ENCODE measurements at regions not wholly inside any gene's neighbourhood (a gene's known extent, or its start where the extent isn't known, plus 50 kb on each side); places are given as distances from the start of the nearest gene placed in this dataset.

DNA sequence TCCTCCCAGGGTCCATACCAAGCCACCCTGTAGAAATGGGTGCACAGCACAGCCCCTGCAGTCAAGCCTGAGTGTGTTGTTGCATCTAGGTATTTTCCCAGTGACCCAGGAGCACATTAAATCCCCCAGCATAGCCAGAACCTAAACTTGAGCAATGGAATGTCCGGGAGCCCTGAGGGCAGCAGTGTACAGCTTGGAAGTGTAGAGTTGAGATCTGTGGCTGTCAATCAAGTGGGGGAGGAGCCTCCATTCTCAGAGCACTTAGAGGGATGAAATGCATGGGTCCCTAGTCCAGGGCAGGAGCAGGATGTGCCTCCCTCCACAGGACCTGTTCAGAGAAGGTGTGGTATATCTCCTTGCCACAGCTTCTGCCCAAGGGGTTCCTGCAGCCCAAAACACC lies 885.1 kb downstream of the CCSER2 start:
- TF ChIP-seq, protein P1, sequence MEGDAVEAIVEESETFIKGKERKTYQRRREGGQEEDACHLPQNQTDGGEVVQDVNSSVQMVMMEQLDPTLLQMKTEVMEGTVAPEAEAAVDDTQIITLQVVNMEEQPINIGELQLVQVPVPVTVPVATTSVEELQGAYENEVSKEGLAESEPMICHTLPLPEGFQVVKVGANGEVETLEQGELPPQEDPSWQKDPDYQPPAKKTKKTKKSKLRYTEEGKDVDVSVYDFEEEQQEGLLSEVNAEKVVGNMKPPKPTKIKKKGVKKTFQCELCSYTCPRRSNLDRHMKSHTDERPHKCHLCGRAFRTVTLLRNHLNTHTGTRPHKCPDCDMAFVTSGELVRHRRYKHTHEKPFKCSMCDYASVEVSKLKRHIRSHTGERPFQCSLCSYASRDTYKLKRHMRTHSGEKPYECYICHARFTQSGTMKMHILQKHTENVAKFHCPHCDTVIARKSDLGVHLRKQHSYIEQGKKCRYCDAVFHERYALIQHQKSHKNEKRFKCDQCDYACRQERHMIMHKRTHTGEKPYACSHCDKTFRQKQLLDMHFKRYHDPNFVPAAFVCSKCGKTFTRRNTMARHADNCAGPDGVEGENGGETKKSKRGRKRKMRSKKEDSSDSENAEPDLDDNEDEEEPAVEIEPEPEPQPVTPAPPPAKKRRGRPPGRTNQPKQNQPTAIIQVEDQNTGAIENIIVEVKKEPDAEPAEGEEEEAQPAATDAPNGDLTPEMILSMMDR (IDR thresholded peaks at IDR 0.05; ENCODE audit: poor library complexity), result no peak
- no peak for TF ChIP-seq EZH2phosphoT487 (IDR thresholded peaks at IDR 0.05; ENCODE audit: low read depth, severe bottlenecking, unreplicated experiment)
- Histone ChIP-seq H3K27me3 (no peaks in the 10 kb centered on the region), H4K20me1 (ENCODE audit: insufficient read depth, poor library complexity, severe bottlenecking) (no peaks in the 10 kb centered on the region), H2AFZ (no peak overlapping the region), H3K4me1 (ENCODE audit: insufficient read depth) (no peaks in the 10 kb centered on the region), H3K9me3 (ENCODE audit: low read depth) (no peaks in the 10 kb centered on the region), H3K27ac (no peak overlapping the region), H3K36me3 (replicated peaks; ENCODE audit: insufficient read depth, low read depth) (no peaks in the 10 kb centered on the region), H3K4me2 (no peak overlapping the region), H3K79me2 (no peaks in the 10 kb centered on the region), H3K4me3 (no peak overlapping the region), H3K9me2 (replicated peaks; ENCODE audit: insufficient read depth) (no peaks in the 10 kb centered on the region)
- 92% methylated on average over 1 of the region's 1 CpG for WGBS (ENCODE audit: low lambda C conversion rate, missing lambda C conversion rate)
- no peak for DNase-seq (ENCODE audit: low spot score)

DNA sequence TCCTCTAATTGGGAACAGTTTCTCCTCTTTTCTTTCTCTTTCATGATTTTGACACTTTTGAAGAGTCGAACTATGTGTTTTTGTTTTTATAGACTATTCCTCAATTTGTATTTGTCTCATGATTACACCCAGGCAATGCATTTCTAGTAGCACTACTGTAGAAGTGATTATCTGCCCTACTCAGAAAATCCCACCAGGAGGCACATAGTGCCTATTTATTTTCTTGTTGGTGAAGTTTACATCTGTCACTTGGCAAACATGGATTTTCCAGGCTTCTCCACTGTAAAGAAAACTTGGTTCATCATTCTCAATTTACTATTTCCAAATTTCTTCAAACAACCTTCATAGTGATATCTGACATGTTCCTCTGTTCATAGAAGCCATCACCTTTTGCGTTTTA lies 893.9 kb downstream of the CCSER2 start:
- Histone ChIP-seq H3K4me1 (ENCODE audit: insufficient read depth) (no peaks in the 10 kb centered on the region), H3K27ac (no peak overlapping the region), H3K9me2 (replicated peaks; ENCODE audit: insufficient read depth) (no peaks in the 10 kb centered on the region), H3K4me2 (no peak overlapping the region), H3K9me3 (ENCODE audit: low read depth) (no peaks in the 10 kb centered on the region), H3K36me3 (replicated peaks; ENCODE audit: insufficient read depth, low read depth) (no peaks in the 10 kb centered on the region), H3K4me3 (no peak overlapping the region), H2AFZ (no peak overlapping the region), H3K79me2 (no peaks in the 10 kb centered on the region), H4K20me1 (ENCODE audit: insufficient read depth, poor library complexity, severe bottlenecking) (no peaks in the 10 kb centered on the region), H3K27me3 (no peaks in the 10 kb centered on the region)
- DNase-seq (ENCODE audit: low spot score), result no peak
- no peak for TF ChIP-seq EZH2phosphoT487 (IDR thresholded peaks at IDR 0.05; ENCODE audit: low read depth, severe bottlenecking, unreplicated experiment)
- TF ChIP-seq, protein P1 (IDR thresholded peaks at IDR 0.05; ENCODE audit: poor library complexity), result no peak
- TF ChIP-seq EZH2 (IDR thresholded peaks at IDR 0.05; ENCODE audit: borderline replicate concordance), result no peak
- 78% methylated on average over 2 of the region's 2 CpGs for WGBS (ENCODE audit: low lambda C conversion rate, missing lambda C conversion rate)

DNA sequence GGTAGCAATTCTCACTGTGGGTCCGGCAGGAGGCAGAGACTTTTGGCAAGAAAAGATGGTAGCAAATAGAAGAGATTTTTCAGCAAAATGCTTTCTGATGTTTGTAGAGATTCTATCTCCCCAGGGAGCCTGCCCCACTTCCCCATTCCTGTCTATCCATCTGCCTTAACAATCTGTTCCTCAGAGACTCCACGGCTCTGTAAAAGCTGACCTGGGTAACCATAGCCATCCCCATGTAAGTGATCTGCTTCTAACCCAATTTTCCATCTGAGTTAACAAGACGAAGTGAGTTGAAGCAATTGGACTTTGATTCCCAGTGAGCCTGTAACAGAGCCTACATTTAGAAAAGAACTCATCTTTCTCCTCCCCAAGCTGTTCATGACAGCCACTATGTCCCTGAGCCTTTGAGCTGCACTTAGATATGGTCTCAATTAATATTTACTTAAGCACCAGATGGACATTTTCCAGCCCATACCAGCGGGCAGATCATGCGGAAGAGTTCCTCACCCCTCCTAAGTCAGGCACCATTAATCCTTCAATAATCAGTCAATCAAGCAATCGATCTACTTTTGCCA lies 896.1 kb downstream of the CCSER2 start:
- TF ChIP-seq, protein P1 (IDR thresholded peaks at IDR 0.05; ENCODE audit: poor library complexity), result no peak
- H2AFZ ChIP-seq, result no peak overlapping the region
- 84% methylated on average over 6 of the region's 6 CpGs for WGBS (ENCODE audit: low lambda C conversion rate, missing lambda C conversion rate)
- H3K4me1 ChIP-seq (ENCODE audit: insufficient read depth), result no peaks in the 10 kb centered on the region
- no peaks in the 10 kb centered on the region for H3K9me3 ChIP-seq (ENCODE audit: low read depth)
- DNase-seq (ENCODE audit: low spot score), result no peak
- no peaks in the 10 kb centered on the region for H3K36me3 ChIP-seq (replicated peaks; ENCODE audit: insufficient read depth, low read depth)
- no peaks in the 10 kb centered on the region for H3K79me2 ChIP-seq
- no peaks in the 10 kb centered on the region for H3K27me3 ChIP-seq
- no peak overlapping the region for H3K4me3 ChIP-seq
- no peak overlapping the region for H3K27ac ChIP-seq
- no peaks in the 10 kb centered on the region for H3K9me2 ChIP-seq (replicated peaks; ENCODE audit: insufficient read depth)
- H4K20me1 ChIP-seq (ENCODE audit: insufficient read depth, poor library complexity, severe bottlenecking), result no peaks in the 10 kb centered on the region
- H3K4me2 ChIP-seq, result no peak overlapping the region

DNA sequence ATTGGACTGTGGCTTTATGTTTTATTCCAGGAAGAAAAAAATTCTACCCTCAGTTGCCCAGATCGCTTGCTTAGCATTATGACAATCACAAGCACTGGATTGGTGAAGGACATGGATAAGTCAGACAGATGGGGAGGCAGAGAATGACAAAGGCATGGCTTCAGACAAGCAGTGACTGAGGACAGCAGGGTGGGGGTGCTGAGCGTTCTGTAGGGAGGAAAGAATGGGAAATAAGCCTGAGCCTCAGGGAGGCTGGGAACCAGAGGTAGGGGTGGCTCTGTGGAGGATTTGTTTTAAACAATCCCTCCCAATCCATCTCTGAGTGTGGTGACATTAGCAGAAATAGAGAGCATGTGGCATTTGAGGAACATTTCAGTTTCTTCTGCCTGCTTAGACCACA lies 896.9 kb downstream of the CCSER2 start:
- no peaks in the 10 kb centered on the region for H3K36me3 ChIP-seq (replicated peaks; ENCODE audit: insufficient read depth, low read depth)
- TF ChIP-seq EZH2 (IDR thresholded peaks at IDR 0.05; ENCODE audit: borderline replicate concordance) (no peak), EZH2phosphoT487 (IDR thresholded peaks at IDR 0.05; ENCODE audit: low read depth, severe bottlenecking, unreplicated experiment) (no peak)
- TF ChIP-seq, protein P1 (IDR thresholded peaks at IDR 0.05; ENCODE audit: poor library complexity), result no peak
- H3K27ac ChIP-seq, result no peak overlapping the region
- no peaks in the 10 kb centered on the region for H3K27me3 ChIP-seq
- no peaks in the 10 kb centered on the region for H4K20me1 ChIP-seq (ENCODE audit: insufficient read depth, poor library complexity, severe bottlenecking)
- H3K79me2 ChIP-seq, result no peaks in the 10 kb centered on the region
- no peaks in the 10 kb centered on the region for H3K4me1 ChIP-seq (ENCODE audit: insufficient read depth)
- 78% methylated on average over 2 of the region's 2 CpGs for WGBS (ENCODE audit: low lambda C conversion rate, missing lambda C conversion rate)
- no peak overlapping the region for H2AFZ ChIP-seq
- H3K9me3 ChIP-seq (ENCODE audit: low read depth), result no peaks in the 10 kb centered on the region
- H3K4me2 ChIP-seq, result no peak overlapping the region
- no peak overlapping the region for H3K4me3 ChIP-seq
- H3K9me2 ChIP-seq (replicated peaks; ENCODE audit: insufficient read depth), result no peaks in the 10 kb centered on the region
- DNase-seq (ENCODE audit: low spot score), result no peak
